GM18508 (cell line): ENCODE measurements at regions not wholly inside any gene's neighbourhood (a gene's known extent, or its start where the extent isn't known, plus 50 kb on each side); places are given as distances from the start of the nearest gene placed in this dataset.

Experiments
- ATAC-seq: cut with Tn5 transposase; IDR thresholded peaks from one replicate; pipeline ENCODE4 v1.9.1; 2021; ENCODE audit warnings: moderate number of reproducible peaks; ENCODE audit not compliant: insufficient read depth, unreplicated experiment

GRCh38 chr2:458425-458815 is 170.5 kb upstream of the ALKAL2 start:
- ATAC-seq: no peak

- no peak for ATAC-seq
Measured at GRCh38 chr2:457792-458424, 170.0 kb upstream of the ALKAL2 start.

- no peak for ATAC-seq
Measured at GRCh38 chr2:457262-457661, 169.4 kb upstream of the ALKAL2 start.

- ATAC-seq: no peak
Measured at GRCh38 chr2:455913-456312, 168.0 kb upstream of the ALKAL2 start.

GRCh38 chr2:455015-455705 is 167.3 kb upstream of the ALKAL2 start:
- no peak for ATAC-seq

- no peak for ATAC-seq
Measured at GRCh38 chr2:453132-453531, 165.2 kb upstream of the ALKAL2 start.

- ATAC-seq: no peak
Measured at GRCh38 chr2:451495-451894, 163.6 kb upstream of the ALKAL2 start.

- no peak for ATAC-seq
Measured at GRCh38 chr2:449246-450067, 161.6 kb upstream of the ALKAL2 start.

GRCh38 chr2:447902-448665 is 160.2 kb upstream of the ALKAL2 start:
- ATAC-seq: no peak

- no peak for ATAC-seq
Measured at GRCh38 chr2:446963-447530, 159.2 kb upstream of the ALKAL2 start.

GRCh38 chr2:446303-446874 is 158.5 kb upstream of the ALKAL2 start:
- ATAC-seq: no peak

- no peak for ATAC-seq
Measured at GRCh38 chr2:445896-446295, 158.0 kb upstream of the ALKAL2 start.

- no peak for ATAC-seq
Measured at GRCh38 chr2:444937-445884, 157.3 kb upstream of the ALKAL2 start.

GRCh38 chr2:443741-444140 is 155.8 kb upstream of the ALKAL2 start:
- ATAC-seq: no peak

GRCh38 chr2:443216-443615 is 155.3 kb upstream of the ALKAL2 start:
- no peak for ATAC-seq

GRCh38 chr2:441258-442022 is 153.5 kb upstream of the ALKAL2 start:
- ATAC-seq: no peak

- ATAC-seq: no peak
Measured at GRCh38 chr2:440403-440740, 152.5 kb upstream of the ALKAL2 start.
